AG04450 (cell line): ENCODE measurements at regions not wholly inside any gene's neighbourhood (a gene's known extent, or its start where the extent isn't known, plus 50 kb on each side); places are given as distances from the start of the nearest gene placed in this dataset.
A peak's percentile ranks its signal among the peaks of the same experiment; 100 is the strongest.

ENCODE experiments used
- CTCF ChIA-PET: fragments of 300-600, 350-600 bp; formaldehyde crosslinking; extraction: SDS; loops from one replicate; lab custom pipeline; 2022; ENCODE audit warnings: antibody characterized with exemption, inconsistent platforms; lab: Charles Lee
- POLR2A ChIA-PET: fragments of 350-600 bp; formaldehyde crosslinking; extraction: SDS; loops from one replicate; lab custom pipeline; 2021; ENCODE audit warnings: antibody characterized with exemption, inconsistent platforms; lab: Yijun Ruan, JAX
- DNase-seq: peaks from one replicate; pipeline ENCODE4 v3.0.0-alpha.2; 2011; ENCODE audit warnings: low read depth, low spot score
- H3K27ac ChIP-seq: one replicate; pipeline ENCODE4 v1.5.1; 2012; ENCODE audit warnings: low read depth, low read length, control low read depth
- H3K27me3 ChIP-seq: one replicate; pipeline ENCODE4 v1.6.0; 2012; ENCODE audit warnings: low read length; ENCODE audit not compliant: control insufficient read depth, insufficient read depth
- H3K4me3 ChIP-seq: 2 replicates; pipeline ENCODE4 v1.5.1; 2011; ENCODE audit warnings: mild to moderate bottlenecking, low read depth, low read length, control low read depth
- H3K9me3 ChIP-seq: 2 replicates; pipeline ENCODE4 v1.5.1; 2012; ENCODE audit warnings: low read length; ENCODE audit not compliant: control insufficient read depth, insufficient read depth
- TF ChIP-seq, protein P1 (sequence below): IDR thresholded peaks from 2 replicates; pipeline ENCODE4 v1.5.1; 2011; ENCODE audit warnings: low read depth, low read length, control low read depth, inconsistent platforms

DNA sequence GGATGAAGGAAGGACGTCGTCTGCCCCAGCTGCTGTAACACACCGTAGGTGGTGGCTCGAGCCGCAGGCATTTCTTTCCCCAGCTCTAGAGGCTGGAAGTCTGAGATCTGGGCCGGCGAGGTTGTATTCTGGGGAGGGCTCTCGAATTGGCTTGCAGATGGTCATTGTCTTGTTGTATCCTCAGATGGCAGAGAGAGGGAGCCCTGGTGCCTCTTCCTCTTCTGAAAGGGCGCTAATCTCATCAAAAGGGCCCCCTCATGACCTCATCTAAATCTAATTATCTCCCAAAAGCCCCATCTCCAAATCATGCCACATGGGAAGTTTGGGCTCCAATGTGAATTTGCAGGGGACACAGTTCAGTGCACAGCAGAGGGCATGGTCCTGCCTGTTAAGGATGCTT is 109.0 kb downstream of the SIK1 start:
- Histone ChIP-seq H3K9me3 (peaks cover 18% of the 10 kb centered on the region), H3K27me3 (peaks cover 10% of the 10 kb centered on the region), H3K27ac (no peak overlapping the region), H3K4me3 (no peak overlapping the region)
- CTCF ChIA-PET: no interaction called here
- POLR2A ChIA-PET: no interaction called here
- TF ChIP-seq, protein P1, sequence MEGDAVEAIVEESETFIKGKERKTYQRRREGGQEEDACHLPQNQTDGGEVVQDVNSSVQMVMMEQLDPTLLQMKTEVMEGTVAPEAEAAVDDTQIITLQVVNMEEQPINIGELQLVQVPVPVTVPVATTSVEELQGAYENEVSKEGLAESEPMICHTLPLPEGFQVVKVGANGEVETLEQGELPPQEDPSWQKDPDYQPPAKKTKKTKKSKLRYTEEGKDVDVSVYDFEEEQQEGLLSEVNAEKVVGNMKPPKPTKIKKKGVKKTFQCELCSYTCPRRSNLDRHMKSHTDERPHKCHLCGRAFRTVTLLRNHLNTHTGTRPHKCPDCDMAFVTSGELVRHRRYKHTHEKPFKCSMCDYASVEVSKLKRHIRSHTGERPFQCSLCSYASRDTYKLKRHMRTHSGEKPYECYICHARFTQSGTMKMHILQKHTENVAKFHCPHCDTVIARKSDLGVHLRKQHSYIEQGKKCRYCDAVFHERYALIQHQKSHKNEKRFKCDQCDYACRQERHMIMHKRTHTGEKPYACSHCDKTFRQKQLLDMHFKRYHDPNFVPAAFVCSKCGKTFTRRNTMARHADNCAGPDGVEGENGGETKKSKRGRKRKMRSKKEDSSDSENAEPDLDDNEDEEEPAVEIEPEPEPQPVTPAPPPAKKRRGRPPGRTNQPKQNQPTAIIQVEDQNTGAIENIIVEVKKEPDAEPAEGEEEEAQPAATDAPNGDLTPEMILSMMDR: no peak
- no peak for DNase-seq

DNA sequence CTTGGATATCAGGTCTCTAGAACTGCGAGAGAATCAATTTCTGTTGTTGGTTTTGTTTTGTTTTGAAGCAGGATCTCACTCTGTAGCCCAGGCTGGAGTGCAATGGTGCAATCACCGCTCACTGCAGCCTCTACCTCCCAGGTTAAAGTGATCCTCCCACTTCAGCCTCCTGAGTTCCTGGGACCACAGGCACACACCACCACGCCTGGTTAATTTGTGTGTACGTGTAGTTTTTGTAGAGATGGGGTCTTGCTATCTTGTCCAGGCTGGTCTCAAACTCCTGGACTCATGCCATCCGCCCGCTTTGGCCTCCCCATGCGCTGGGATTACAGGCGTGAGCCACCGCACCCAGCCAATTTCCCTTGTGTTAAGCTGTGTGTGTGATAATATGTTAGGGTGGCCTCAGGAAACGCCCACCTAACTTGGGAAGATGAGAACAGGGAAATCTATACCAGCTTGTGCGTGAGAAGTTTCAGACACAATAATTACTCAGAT is 109.6 kb downstream of the SIK1 start:
- no peak overlapping the region for H3K4me3 ChIP-seq
- H3K9me3 ChIP-seq: peaks cover 18% of the 10 kb centered on the region
- no peak overlapping the region for H3K27ac ChIP-seq
- TF ChIP-seq, protein P1: no peak
- ChIA-PET CTCF (no interaction called here), POLR2A (no interaction called here)
- H3K27me3 ChIP-seq: peaks cover 8% of the 10 kb centered on the region
- no peak for DNase-seq

DNA sequence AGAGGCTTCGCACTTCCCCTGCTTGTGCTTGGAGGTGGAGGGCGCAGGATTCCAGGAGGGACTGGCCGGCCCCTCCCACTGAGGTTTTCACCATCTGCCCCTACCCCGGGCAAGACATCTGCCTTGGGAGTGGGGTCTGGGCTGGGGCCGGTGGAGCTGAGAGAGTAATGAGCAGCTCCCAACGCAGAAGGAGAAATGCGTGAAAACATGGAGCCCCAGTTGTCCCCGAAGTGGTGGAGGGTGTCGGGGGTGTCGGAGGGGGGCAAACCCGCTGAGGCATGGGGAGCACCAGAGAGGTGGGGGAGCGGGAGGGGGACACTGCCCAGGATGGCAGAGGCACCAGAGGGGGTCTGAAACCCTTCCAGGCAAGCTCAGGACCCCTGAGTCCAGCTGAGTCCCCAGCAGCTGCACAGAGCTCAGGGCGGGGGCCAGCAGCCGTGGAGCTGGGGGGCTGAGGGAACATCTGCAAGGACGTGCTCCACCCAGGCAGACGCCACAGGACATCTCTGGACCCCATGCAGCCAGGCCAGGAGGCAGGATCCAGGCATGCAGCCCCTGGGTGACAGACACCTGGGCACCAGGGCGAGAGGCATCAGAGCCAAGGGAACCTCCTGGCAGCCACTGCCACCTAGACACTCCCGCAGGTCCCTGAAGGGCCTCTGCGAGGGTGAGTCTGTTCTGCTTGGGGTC is 110.6 kb downstream of the SIK1 start:
- Histone ChIP-seq H3K27me3 (peaks cover 9% of the 10 kb centered on the region), H3K4me3 (no peak overlapping the region), H3K27ac (no peak overlapping the region), H3K9me3 (peaks cover 18% of the 10 kb centered on the region)
- POLR2A ChIA-PET: no interaction called here
- no peak for DNase-seq
- CTCF ChIA-PET: interaction anchor here (1.2 kb wide), 1 partner anchor 330 kb away, joined by 3 read pairs; no protein-coding TSS in a partner anchor
- TF ChIP-seq, protein P1: no peak

DNA sequence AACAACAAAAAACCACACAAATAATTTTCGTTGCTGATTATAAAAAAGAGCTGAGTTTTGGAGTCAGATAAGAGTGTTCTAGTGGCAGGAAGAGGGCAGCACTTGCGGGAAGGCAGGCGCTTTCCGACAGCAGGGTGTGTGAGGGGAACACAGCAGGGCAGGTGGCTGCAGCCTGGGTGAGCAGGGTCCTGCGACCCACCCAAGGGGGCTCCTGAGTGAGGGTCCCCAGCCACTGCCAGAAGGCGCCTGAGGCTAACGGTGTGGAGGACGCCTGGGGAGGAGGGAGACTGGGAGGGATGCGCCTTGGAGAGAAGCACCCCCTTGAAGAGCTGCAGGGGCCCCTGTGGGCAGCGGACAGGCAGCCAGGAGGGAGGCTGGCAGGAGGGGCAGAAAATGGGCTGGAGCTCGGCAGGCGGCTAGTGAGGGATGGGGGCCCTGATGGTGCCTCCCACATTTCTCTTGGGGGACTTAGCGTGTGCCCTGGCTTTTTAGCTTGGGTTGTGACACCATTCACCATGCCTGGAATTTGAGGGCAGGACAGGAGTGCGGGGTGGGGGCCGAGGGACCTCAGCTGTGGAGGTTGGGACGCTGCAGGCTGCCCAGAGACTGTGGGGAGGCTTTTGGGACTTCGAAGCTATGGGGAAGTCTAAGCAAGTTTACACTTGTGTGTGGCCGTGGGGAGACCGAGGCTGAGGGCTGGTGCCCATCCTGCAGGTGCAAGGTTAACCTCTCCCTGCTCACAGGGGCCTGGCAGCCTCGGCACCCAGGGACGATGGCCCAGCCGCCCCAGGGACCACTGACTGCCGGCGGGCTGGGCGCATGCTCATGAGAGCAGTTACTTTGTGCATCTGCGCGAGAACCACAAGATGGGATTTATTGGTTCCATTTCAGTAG is 111.4 kb downstream of the SIK1 start:
- TF ChIP-seq, protein P1: peak; percentile 31
- Histone ChIP-seq H3K27ac (no peak overlapping the region), H3K27me3 (peaks cover 14% of the 10 kb centered on the region), H3K9me3 (peaks cover 18% of the 10 kb centered on the region), H3K4me3 (no peak overlapping the region)
- POLR2A ChIA-PET: no interaction called here
- CTCF ChIA-PET: interaction anchor here (1.2 kb wide), 1 partner anchor 331 kb away, joined by 3 read pairs; no protein-coding TSS in a partner anchor
- DNase-seq: no peak
